ENCODE measurements at regions not wholly inside any gene's neighbourhood (a gene's known extent, or its start where the extent isn't known, plus 50 kb on each side); places are given as distances from the start of the nearest gene placed in this dataset.
"Not testable (repeated sequence)": the region's sequence is repeated elsewhere in the genome, so short reads cannot be mapped to it uniquely, and the experiment has no call there.

DNA sequence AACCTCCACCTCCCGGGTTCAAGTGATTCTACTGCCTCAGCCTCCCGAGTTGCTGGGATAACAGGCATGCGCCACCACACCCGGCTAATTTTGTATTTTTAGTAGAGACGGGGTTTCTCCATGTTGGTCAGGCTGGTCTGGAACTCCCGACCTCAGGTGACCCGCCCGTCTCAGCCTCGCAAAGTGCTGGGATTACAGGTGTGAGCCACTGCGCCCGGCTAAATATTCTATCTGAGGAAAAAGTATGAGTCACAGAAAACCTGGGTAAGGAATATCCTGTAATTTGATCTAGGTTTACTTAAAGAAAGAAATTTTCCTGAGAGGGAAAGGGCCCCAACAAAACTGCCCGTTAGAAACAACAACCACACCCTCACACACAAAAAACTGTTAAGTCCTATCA, 776.2 kb upstream of the NCAM2 start:
- not testable (repeated sequence) for TF ChIP-seq POLR2AphosphoS5, POLR2A (IDR thresholded peaks at IDR 0.05)
